HepG2 (cell line): ENCODE measurements at regions not wholly inside any gene's neighbourhood (a gene's known extent, or its start where the extent isn't known, plus 50 kb on each side); places are given as distances from the start of the nearest gene placed in this dataset.

Experiments
- ATAC-seq: fragments of 200-7000 bp; cut with Tn5 transposase; 3 replicates; pipeline ENCODE4 v1.9.1; 2020; ENCODE audit warnings: mild to moderate bottlenecking, moderate library complexity
- BruUV-seq: library from RNA; stranded (reverse); fragments of 400-500 nt; replicated peaks from 2 replicates; lab custom pipeline; 2021; lab: Mats Ljungman, UMichigan
- CTCF ChIA-PET: fragments of 300-600 bp; formaldehyde crosslinking; extraction: SDS; loops from one replicate; lab custom pipeline; 2021; ENCODE audit warnings: low total read pairs, inconsistent platforms, low intra/inter-chr PET ratio; lab: Yijun Ruan, JAX
- POLR2A ChIA-PET: fragments of 350-600 bp; sonication (Branson Sonifier 250); formaldehyde crosslinking; loops from one replicate; lab custom pipeline; 2020; ENCODE audit warnings: antibody characterized with exemption, inconsistent platforms; lab: Yijun Ruan, JAX
- DNase-seq: peaks from one replicate; pipeline ENCODE4 v3.0.0-alpha.2; 2015; ENCODE audit warnings: low spot score
- FAIRE-seq: peaks from 3 replicates; lab custom pipeline; 2011; peaks lifted over from hg19 to GRCh38; lab: Jason Lieb, UNC
- H2AFZ ChIP-seq: one replicate; pipeline ENCODE4 v1.6.1; 2011; ENCODE audit warnings: low read length, inconsistent platforms
- H3K27ac ChIP-seq: fragments of 300-600 bp; 3 replicates; pipeline ENCODE4 v1.8.0; 2011; ENCODE audit warnings: mixed run types, mild to moderate bottlenecking, mixed read lengths, low read length, inconsistent platforms; ENCODE audit not compliant: insufficient read depth; ENCODE audit errors: extremely low read length
- H3K27me3 ChIP-seq, 2 experiments: fragments of 200-600 bp in 1 of 2; 2 replicates in 1 of 2; 3 replicates in 1 of 2; pipeline versions ENCODE4 v1.6.0 to v1.8.0; 2011; ENCODE audit warnings: low read length in 2 of 2, mild to moderate bottlenecking in 2 of 2, moderate library complexity in 2 of 2, inconsistent platforms in 1 of 2; ENCODE audit not compliant: insufficient read depth in 2 of 2, control insufficient read depth in 1 of 2
- H3K36me3 ChIP-seq, 2 experiments: fragments of 200-600 bp in 1 of 2; replicated peaks in 1 of 2; 2 replicates in 1 of 2; 3 replicates in 1 of 2; pipeline versions ENCODE4 v1.5.1 to v1.8.0; 2011; ENCODE audit warnings: low read length in 2 of 2, inconsistent platforms in 1 of 2; ENCODE audit not compliant: insufficient read depth in 2 of 2, control insufficient read depth in 1 of 2
- H3K4me1 ChIP-seq: 2 replicates; pipeline ENCODE4 v1.5.1; 2012; ENCODE audit warnings: low read length, inconsistent platforms; ENCODE audit not compliant: insufficient read depth
- H3K4me2 ChIP-seq: 2 replicates; pipeline ENCODE4 v1.6.0; 2011; ENCODE audit warnings: low read depth, low read length, inconsistent platforms
- H3K4me3 ChIP-seq, 3 experiments: fragments of 200-600 bp in 1 of 3; sonication (generic), shearing (Covaris generic) in 1 of 3; replicated peaks in 1 of 3; 2 replicates each; pipeline ENCODE4 v1.5.1; 2011 to 2016; ENCODE audit warnings: low read length in 3 of 3, inconsistent platforms in 2 of 3, low read depth in 2 of 3, mild to moderate bottlenecking in 2 of 3, control low read depth in 1 of 3, mixed read lengths in 1 of 3; ENCODE audit not compliant: insufficient read depth in 1 of 3
- H3K79me2 ChIP-seq: one replicate; pipeline ENCODE4 v1.6.1; 2011; ENCODE audit warnings: low read length, inconsistent platforms; ENCODE audit not compliant: insufficient read depth
- H3K9ac ChIP-seq: 2 replicates; pipeline ENCODE4 v1.6.0; 2011; ENCODE audit warnings: mild to moderate bottlenecking, low read depth, low read length, inconsistent platforms; ENCODE audit not compliant: insufficient read depth
- H3K9me3 ChIP-seq: 2 replicates; pipeline ENCODE4 v1.5.1; 2012; ENCODE audit warnings: mild to moderate bottlenecking, low read length
- H4K20me1 ChIP-seq: 2 replicates; pipeline ENCODE4 v1.6.0; 2011; ENCODE audit warnings: inconsistent platforms, mild to moderate bottlenecking, low read length, moderate library complexity; ENCODE audit not compliant: insufficient read depth
- CBX5 ChIP-seq: sonication (generic); formaldehyde crosslinking; IDR thresholded peaks from 2 replicates; pipeline ENCODE4 v1.4.0; 2020; ENCODE audit warnings: missing genetic modification reagents, borderline replicate concordance
- PCBP2 ChIP-seq: fragments of 200-400 bp; formaldehyde crosslinking; optimal IDR thresholded peaks from 2 replicates; pipeline ENCODE3; 2018; ENCODE audit warnings: low read length, low read depth; ENCODE audit not compliant: poor library complexity, severe bottlenecking
- POLR2A ChIP-seq, 2 experiments: IDR thresholded peaks; 2 replicates each; pipeline ENCODE4 v1.6.1; 2011; ENCODE audit warnings: low read depth in 2 of 2, low read length in 2 of 2, mild to moderate bottlenecking in 1 of 2, moderate library complexity in 1 of 2; ENCODE audit not compliant: insufficient read depth in 1 of 2
- ZNF335 ChIP-seq: sonication (generic); formaldehyde crosslinking; IDR thresholded peaks from 2 replicates; pipeline ENCODE4 v1.4.0; 2020; ENCODE audit warnings: missing genetic modification reagents
- WGBS: methylation state at CpG from one replicate; pipeline ENCODE4 v1.1.6; 2017; ENCODE audit warnings: low lambda C conversion rate; 5-methylcytosine and 5-hydroxymethylcytosine counted together
- in situ Hi-C: cut with HindIII; loops from 2 replicates; pipeline ENCODE4 v1.10.0; 2017; ENCODE audit warnings: low pct_unique_long_range_greater_than_20kb; ENCODE audit not compliant: extremely low pct_ligation_motif_present
- intact Hi-C: fragments of 100-400 bp; cut with micrococcal nuclease; formaldehyde crosslinking; loops from one replicate; pipeline ENCODE4 v1.10.0; 2022; ENCODE audit not compliant: unreplicated experiment
- TF ChIP-seq, protein P1 (sequence below): sonication (generic); formaldehyde crosslinking; conservative IDR thresholded peaks from 2 replicates; pipeline ENCODE4 v1.4.0; 2020; ENCODE audit warnings: missing genetic modification reagents
- TF ChIP-seq, protein P2 (sequence below): sonication (generic); formaldehyde crosslinking; conservative IDR thresholded peaks from 2 replicates; pipeline ENCODE4 v1.8.0; 2022; ENCODE audit warnings: missing genetic modification reagents

DNA sequence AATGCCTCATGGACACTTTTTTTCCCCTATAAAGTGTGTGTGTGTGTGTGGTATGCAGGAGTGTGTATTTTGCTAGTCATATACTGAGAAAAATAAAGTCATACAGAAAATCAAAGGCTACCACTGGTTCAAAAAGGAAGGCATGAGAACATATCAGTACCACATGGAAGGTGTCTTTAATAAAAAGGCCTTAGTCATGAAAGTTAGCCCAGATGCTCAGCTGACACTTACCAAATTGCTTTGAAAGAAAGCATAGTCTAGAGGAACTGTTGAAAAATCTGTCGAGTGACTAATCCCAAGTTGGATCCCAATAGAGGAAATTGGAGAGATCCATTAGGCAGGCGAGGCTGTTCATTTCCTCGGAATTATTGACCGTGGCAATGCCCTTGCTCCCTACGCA is 432.9 kb upstream of the CFAP20DC start:
- POLR2A ChIA-PET = no interaction called here
- in situ Hi-C loops (no loop called here), intact Hi-C loops (no loop called here)
- 30% methylated on average over 5 of the region's 5 CpGs for WGBS
- Histone ChIP-seq H3K27ac (no peak overlapping the region), H3K79me2 (no peaks in the 10 kb centered on the region), H3K9ac (no peak overlapping the region), H2AFZ (no peak overlapping the region), H4K20me1 (no peaks in the 10 kb centered on the region), H3K4me1 (no peaks in the 10 kb centered on the region), H3K36me3 (no peaks in the 10 kb centered on the region), H3K27me3 (no peaks in the 10 kb centered on the region; a peak in 2 of 5 replicates), H3K4me2 (no peak overlapping the region), H3K4me3 (no peak overlapping the region), H3K9me3 (no peaks in the 10 kb centered on the region)
- CTCF ChIA-PET = no interaction called here
- ATAC-seq = no peak
- TF ChIP-seq, protein P1, sequence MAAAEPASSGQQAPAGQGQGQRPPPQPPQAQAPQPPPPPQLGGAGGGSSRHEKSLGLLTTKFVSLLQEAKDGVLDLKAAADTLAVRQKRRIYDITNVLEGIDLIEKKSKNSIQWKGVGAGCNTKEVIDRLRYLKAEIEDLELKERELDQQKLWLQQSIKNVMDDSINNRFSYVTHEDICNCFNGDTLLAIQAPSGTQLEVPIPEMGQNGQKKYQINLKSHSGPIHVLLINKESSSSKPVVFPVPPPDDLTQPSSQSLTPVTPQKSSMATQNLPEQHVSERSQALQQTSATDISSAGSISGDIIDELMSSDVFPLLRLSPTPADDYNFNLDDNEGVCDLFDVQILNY (CRISPR knock-in tag) = no peak
- TF ChIP-seq, protein P2, sequence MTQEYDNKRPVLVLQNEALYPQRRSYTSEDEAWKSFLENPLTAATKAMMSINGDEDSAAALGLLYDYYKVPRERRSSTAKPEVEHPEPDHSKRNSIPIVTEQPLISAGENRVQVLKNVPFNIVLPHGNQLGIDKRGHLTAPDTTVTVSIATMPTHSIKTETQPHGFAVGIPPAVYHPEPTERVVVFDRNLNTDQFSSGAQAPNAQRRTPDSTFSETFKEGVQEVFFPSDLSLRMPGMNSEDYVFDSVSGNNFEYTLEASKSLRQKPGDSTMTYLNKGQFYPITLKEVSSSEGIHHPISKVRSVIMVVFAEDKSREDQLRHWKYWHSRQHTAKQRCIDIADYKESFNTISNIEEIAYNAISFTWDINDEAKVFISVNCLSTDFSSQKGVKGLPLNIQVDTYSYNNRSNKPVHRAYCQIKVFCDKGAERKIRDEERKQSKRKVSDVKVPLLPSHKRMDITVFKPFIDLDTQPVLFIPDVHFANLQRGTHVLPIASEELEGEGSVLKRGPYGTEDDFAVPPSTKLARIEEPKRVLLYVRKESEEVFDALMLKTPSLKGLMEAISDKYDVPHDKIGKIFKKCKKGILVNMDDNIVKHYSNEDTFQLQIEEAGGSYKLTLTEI (CRISPR knock-in tag) = no peak
- TF ChIP-seq CBX5 (CRISPR knock-in tag) (no peak), PCBP2 (no peak), ZNF335 (CRISPR knock-in tag) (no peak), POLR2A (IDR thresholded peaks at IDR 0.05; ENCODE audit: insufficient read depth in 1 of 2, low read depth in 2 of 2, low read length in 2 of 2) (no peak)
- no peak for DNase-seq
- no TSS peak for BruUV-seq
- no peak for FAIRE-seq
